ENCODE measurements at regions not wholly inside any gene's neighbourhood (a gene's known extent, or its start where the extent isn't known, plus 50 kb on each side); places are given as distances from the start of the nearest gene placed in this dataset.

DNA sequence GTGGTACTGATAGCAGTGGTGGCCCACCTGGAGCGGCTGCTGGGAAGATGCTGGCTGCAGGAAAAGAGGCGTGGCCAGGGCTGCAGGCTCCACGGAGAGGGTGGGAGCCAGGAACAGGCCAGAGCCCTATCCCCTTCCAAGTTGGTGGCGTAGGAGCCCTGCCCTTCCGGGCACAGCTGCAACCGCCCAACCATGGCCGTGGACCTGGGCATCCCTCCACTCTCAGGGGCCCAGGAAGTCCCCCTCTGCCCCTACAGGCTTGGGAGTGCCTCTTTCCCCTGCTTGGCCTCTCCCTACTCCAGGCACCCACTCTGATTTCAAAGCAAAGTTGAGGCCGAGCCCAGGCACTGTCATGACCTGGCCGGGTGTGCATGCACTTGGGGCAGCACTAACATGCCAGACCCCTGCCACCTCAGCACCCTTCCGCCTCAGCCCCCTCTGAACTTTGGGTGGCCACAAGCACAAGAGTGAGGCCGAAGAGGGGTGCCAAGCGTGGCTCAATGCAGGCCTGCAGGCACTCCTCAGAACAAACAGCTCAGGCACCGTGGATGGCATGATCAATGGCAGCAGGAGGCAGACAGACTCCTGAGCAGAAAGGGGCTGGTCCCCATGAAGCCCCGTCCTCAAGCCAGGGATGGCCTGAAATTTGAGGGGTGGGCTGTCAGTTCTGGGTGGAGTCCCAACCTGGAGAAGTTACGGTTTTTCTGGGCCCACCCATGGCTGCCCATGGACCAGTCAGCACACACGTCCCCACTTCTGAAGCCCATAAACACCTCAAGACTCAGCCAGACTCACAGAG, 164.9 kb upstream of the PRNP start:
- Histone ChIP-seq H3K4me3 (no peak overlapping the region), H3K36me3 (no peaks in the 10 kb centered on the region), H3K27me3 (no peaks in the 10 kb centered on the region), H3K4me1 (ENCODE audit: low read depth) (no peaks in the 10 kb centered on the region), H3K27ac (no peak overlapping the region), H3K9me3 (ENCODE audit: low read depth) (no peaks in the 10 kb centered on the region)
- TF ChIP-seq, protein P1, sequence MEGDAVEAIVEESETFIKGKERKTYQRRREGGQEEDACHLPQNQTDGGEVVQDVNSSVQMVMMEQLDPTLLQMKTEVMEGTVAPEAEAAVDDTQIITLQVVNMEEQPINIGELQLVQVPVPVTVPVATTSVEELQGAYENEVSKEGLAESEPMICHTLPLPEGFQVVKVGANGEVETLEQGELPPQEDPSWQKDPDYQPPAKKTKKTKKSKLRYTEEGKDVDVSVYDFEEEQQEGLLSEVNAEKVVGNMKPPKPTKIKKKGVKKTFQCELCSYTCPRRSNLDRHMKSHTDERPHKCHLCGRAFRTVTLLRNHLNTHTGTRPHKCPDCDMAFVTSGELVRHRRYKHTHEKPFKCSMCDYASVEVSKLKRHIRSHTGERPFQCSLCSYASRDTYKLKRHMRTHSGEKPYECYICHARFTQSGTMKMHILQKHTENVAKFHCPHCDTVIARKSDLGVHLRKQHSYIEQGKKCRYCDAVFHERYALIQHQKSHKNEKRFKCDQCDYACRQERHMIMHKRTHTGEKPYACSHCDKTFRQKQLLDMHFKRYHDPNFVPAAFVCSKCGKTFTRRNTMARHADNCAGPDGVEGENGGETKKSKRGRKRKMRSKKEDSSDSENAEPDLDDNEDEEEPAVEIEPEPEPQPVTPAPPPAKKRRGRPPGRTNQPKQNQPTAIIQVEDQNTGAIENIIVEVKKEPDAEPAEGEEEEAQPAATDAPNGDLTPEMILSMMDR (IDR thresholded peaks at IDR 0.05; ENCODE audit: low read depth, low read length) = no peak
- no peak for DNase-seq (ENCODE audit: low read depth in 1 of 2, low spot score in 1 of 2)

- Histone ChIP-seq H3K4me1 (ENCODE audit: low read depth) (no peaks in the 10 kb centered on the region), H3K36me3 (no peaks in the 10 kb centered on the region), H3K9me3 (ENCODE audit: low read depth) (no peaks in the 10 kb centered on the region), H3K4me3 (no peak overlapping the region), H3K27ac (no peak overlapping the region), H3K27me3 (no peaks in the 10 kb centered on the region)
- peak in 1 of 2 donors; percentile 45 for DNase-seq (ENCODE audit: low read depth in 1 of 2, low spot score in 1 of 2)
- TF ChIP-seq, protein P1 (IDR thresholded peaks at IDR 0.05; ENCODE audit: low read depth, low read length) = peak; percentile 62
Observed at GRCh38 chr20:4519534-4519933, 166.7 kb upstream of the PRNP start.

GRCh38 chr20:4516876-4517275, 169.4 kb upstream of the PRNP start:
- H3K9me3 ChIP-seq (ENCODE audit: low read depth) = no peaks in the 10 kb centered on the region
- H3K4me3 ChIP-seq = no peak overlapping the region
- no peaks in the 10 kb centered on the region for H3K36me3 ChIP-seq
- no peak overlapping the region for H3K27ac ChIP-seq
- TF ChIP-seq, protein P1 (IDR thresholded peaks at IDR 0.05; ENCODE audit: low read depth, low read length) = no peak
- H3K27me3 ChIP-seq = no peaks in the 10 kb centered on the region
- H3K4me1 ChIP-seq (ENCODE audit: low read depth) = no peaks in the 10 kb centered on the region
- DNase-seq (ENCODE audit: low read depth in 1 of 2, low spot score in 1 of 2) = no peak

- Histone ChIP-seq H3K9me3 (ENCODE audit: low read depth) (no peaks in the 10 kb centered on the region), H3K27me3 (no peaks in the 10 kb centered on the region)
Observed at GRCh38 chr20:4513720-4514119, 172.5 kb upstream of the PRNP start.

DNA sequence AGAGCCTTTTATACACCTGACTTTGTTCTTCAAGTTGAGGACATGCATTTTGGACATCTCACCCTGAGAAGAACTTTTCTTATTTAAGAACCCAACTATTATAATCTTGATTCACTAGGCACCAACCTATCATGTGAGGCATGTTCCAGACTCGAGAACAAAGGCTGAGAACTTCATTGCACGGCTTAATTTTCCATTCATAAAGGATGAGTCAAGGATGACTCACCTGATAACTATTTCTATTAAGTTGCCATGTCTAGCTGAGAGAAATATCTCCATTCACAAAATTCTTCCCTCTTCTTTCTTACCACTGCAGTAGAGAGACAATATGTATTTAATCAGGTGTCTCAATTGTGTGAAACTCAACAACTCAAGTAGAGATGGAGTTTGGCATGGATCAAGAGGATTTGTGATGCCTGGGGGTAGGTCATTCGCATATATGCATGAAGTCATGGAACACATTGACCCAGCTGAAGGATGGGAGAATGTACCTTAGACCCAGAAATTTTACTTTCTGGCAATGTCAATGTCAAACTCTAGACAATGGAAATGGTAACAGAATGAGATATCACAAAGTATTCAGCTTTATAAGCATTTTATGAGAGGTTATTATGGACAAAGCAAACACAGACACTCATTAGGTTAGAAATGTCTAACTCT, 173.2 kb upstream of the PRNP start:
- no peak overlapping the region for H3K27ac ChIP-seq
- DNase-seq (ENCODE audit: low read depth in 1 of 2, low spot score in 1 of 2) = peak in 1 of 2 donors; percentile 90
- H3K4me3 ChIP-seq = no peak overlapping the region

More at GRCh38 chr20:4513720-4514119, 172.5 kb upstream of the PRNP start:
- DNase-seq (ENCODE audit: low read depth in 1 of 2, low spot score in 1 of 2) = peak in 1 of 2 donors; percentile 66
- TF ChIP-seq, protein P1 (IDR thresholded peaks at IDR 0.05; ENCODE audit: low read depth, low read length) = no peak
- Histone ChIP-seq H3K4me1 (ENCODE audit: low read depth) (no peaks in the 10 kb centered on the region), H3K27ac (no peak overlapping the region), H3K4me3 (no peak overlapping the region), H3K36me3 (no peaks in the 10 kb centered on the region)

More for the DNA sequence above, 173.2 kb upstream of the PRNP start:
- H3K9me3 ChIP-seq (ENCODE audit: low read depth) = no peaks in the 10 kb centered on the region
- H3K4me1 ChIP-seq (ENCODE audit: low read depth) = no peaks in the 10 kb centered on the region
- TF ChIP-seq, protein P1 (IDR thresholded peaks at IDR 0.05; ENCODE audit: low read depth, low read length) = no peak
- no peaks in the 10 kb centered on the region for H3K27me3 ChIP-seq
- H3K36me3 ChIP-seq = no peaks in the 10 kb centered on the region
